ENCODE measurements at regions not wholly inside any gene's neighbourhood (a gene's known extent, or its start where the extent isn't known, plus 50 kb on each side); places are given as distances from the start of the nearest gene placed in this dataset.

GRCh38 chr18:73992242-73993022 lies 155.2 kb downstream of the FBXO15 start:
- no peak for DNase-seq (ENCODE audit: low read depth)
- H3K4me3 ChIP-seq (ENCODE audit: low read depth, low read length), result no peak overlapping the region
- no peak for TF ChIP-seq CTCF (IDR thresholded peaks at IDR 0.05; ENCODE audit: low read depth, low read length, missing control alignments)

GRCh38 chr18:73991570-73991969 lies 156.1 kb downstream of the FBXO15 start:
- H3K4me3 ChIP-seq (ENCODE audit: low read depth, low read length), result no peak overlapping the region
- no peak for DNase-seq (ENCODE audit: low read depth)
- TF ChIP-seq CTCF (IDR thresholded peaks at IDR 0.05; ENCODE audit: low read depth, low read length, missing control alignments), result no peak

GRCh38 chr18:73990258-73990657 lies 157.4 kb downstream of the FBXO15 start:
- DNase-seq (ENCODE audit: low read depth), result no peak
- no peak overlapping the region for H3K4me3 ChIP-seq (ENCODE audit: low read depth, low read length)
- TF ChIP-seq CTCF (IDR thresholded peaks at IDR 0.05; ENCODE audit: low read depth, low read length, missing control alignments), result no peak

- DNase-seq (ENCODE audit: low read depth), result no peak
- TF ChIP-seq CTCF (IDR thresholded peaks at IDR 0.05; ENCODE audit: low read depth, low read length, missing control alignments), result no peak
- H3K4me3 ChIP-seq (ENCODE audit: low read depth, low read length), result no peak overlapping the region
These were observed 160.2 kb downstream of the FBXO15 start for GRCh38 chr18:73987247-73987980.

GRCh38 chr18:73986711-73987110 lies 160.9 kb downstream of the FBXO15 start:
- DNase-seq (ENCODE audit: low read depth), result no peak
- H3K4me3 ChIP-seq (ENCODE audit: low read depth, low read length), result no peak overlapping the region
- no peak for TF ChIP-seq CTCF (IDR thresholded peaks at IDR 0.05; ENCODE audit: low read depth, low read length, missing control alignments)

- no peak overlapping the region for H3K4me3 ChIP-seq (ENCODE audit: low read depth, low read length)
- no peak for TF ChIP-seq CTCF (IDR thresholded peaks at IDR 0.05; ENCODE audit: low read depth, low read length, missing control alignments)
- no peak for DNase-seq (ENCODE audit: low read depth)
These were observed 161.6 kb downstream of the FBXO15 start for GRCh38 chr18:73985855-73986625.

All from GM12864 (cell line).